ENCODE measurements at regions not wholly inside any gene's neighbourhood (a gene's known extent, or its start where the extent isn't known, plus 50 kb on each side); places are given as distances from the start of the nearest gene placed in this dataset.

DNA sequence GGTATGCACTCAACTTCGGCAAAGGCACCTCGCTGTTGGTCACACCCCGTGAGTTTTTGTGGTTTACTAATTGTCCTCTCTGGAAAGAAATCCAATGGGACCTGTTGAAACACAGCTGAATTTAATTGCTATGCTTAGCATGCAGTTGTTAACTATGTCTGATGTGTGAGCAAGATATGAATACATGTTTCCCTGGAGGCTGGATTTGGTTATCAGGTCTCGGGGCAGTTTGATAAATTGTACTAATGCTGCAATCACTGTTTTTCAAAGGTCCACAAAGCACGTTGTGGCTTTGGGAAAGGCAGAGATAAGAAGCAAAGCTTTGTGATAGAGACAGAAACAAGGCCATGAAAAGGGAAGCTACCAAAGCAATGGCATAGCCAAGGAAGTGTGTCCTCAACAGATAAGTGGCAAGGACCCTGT, 91.3 kb downstream of the DAD1 start (continued):
- TF ChIP-seq, protein P1, sequence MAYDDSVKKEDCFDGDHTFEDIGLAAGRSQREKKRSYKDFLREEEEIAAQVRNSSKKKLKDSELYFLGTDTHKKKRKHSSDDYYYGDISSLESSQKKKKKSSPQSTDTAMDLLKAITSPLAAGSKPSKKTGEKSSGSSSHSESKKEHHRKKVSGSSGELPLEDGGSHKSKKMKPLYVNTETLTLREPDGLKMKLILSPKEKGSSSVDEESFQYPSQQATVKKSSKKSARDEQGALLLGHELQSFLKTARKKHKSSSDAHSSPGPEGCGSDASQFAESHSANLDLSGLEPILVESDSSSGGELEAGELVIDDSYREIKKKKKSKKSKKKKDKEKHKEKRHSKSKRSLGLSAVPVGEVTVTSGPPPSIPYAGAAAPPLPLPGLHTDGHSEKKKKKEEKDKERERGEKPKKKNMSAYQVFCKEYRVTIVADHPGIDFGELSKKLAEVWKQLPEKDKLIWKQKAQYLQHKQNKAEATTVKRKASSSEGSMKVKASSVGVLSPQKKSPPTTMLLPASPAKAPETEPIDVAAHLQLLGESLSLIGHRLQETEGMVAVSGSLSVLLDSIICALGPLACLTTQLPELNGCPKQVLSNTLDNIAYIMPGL (CRISPR knock-in tag; IDR thresholded peaks at IDR 0.05; ENCODE audit: borderline replicate concordance) = no peak
- TF ChIP-seq NPAS2 (CRISPR knock-in tag; IDR thresholded peaks at IDR 0.05; ENCODE audit: borderline replicate concordance) = no peak
- no peak for TF ChIP-seq ZNF302 (CRISPR knock-in tag; IDR thresholded peaks at IDR 0.05)
- TF ChIP-seq EHF (CRISPR knock-in tag; IDR thresholded peaks at IDR 0.05) = no peak
- TF ChIP-seq SMC3 (IDR thresholded peaks at IDR 0.05) = no peak
- TF ChIP-seq, protein P2, sequence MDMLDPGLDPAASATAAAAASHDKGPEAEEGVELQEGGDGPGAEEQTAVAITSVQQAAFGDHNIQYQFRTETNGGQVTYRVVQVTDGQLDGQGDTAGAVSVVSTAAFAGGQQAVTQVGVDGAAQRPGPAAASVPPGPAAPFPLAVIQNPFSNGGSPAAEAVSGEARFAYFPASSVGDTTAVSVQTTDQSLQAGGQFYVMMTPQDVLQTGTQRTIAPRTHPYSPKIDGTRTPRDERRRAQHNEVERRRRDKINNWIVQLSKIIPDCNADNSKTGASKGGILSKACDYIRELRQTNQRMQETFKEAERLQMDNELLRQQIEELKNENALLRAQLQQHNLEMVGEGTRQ (IDR thresholded peaks at IDR 0.05) = no peak
- TF ChIP-seq BHLHE40 (IDR thresholded peaks at IDR 0.05; ENCODE audit: low read depth, low read length) = no peak

DNA sequence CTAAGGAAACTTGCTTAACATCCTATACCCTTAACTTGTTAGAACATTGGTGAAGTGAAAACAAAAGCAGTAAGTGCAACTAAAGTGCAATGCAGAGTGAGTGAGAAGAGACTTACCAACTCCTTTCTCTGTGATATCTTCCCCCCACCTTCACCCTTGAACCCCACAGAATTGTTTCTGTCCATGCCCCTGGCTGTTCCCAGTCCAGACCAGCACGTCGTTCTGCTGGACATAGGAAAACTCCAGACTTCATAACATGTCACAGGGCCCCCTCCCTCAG, 91.9 kb downstream of the DAD1 start:
- no peak for TF ChIP-seq RARB (CRISPR knock-in tag; IDR thresholded peaks at IDR 0.05)
- TF ChIP-seq ZNF302 (CRISPR knock-in tag; IDR thresholded peaks at IDR 0.05) = no peak
- TF ChIP-seq, protein P3, sequence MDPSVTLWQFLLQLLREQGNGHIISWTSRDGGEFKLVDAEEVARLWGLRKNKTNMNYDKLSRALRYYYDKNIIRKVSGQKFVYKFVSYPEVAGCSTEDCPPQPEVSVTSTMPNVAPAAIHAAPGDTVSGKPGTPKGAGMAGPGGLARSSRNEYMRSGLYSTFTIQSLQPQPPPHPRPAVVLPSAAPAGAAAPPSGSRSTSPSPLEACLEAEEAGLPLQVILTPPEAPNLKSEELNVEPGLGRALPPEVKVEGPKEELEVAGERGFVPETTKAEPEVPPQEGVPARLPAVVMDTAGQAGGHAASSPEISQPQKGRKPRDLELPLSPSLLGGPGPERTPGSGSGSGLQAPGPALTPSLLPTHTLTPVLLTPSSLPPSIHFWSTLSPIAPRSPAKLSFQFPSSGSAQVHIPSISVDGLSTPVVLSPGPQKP (IDR thresholded peaks at IDR 0.05; ENCODE audit: low read depth, low read length) = no peak
- DNase-seq (ENCODE audit: low read depth in 1 of 2, low spot score in 1 of 2) = no peak
- no peak overlapping the region for H3K4me2 ChIP-seq
- POLR2A ChIA-PET = no interaction called here
- no peaks in the 10 kb centered on the region for H3K9me3 ChIP-seq
- no peak for ATAC-seq
- no peaks in the 10 kb centered on the region for H3K4me1 ChIP-seq
- no peak for FAIRE-seq
- H3K4me3 ChIP-seq = no peak overlapping the region
- CTCF ChIA-PET = interaction anchor here (0.8 to 1.2 kb wide), 4 partner anchors 25 to 296 kb away, joined by 3 to 4 read pairs (median 3); no protein-coding TSS in a partner anchor
- WGBS (ENCODE audit: missing lambda C conversion rate) = 19% methylated on average over 2 of the region's 2 CpGs
- H3K27ac ChIP-seq = no peak overlapping the region

DNA sequence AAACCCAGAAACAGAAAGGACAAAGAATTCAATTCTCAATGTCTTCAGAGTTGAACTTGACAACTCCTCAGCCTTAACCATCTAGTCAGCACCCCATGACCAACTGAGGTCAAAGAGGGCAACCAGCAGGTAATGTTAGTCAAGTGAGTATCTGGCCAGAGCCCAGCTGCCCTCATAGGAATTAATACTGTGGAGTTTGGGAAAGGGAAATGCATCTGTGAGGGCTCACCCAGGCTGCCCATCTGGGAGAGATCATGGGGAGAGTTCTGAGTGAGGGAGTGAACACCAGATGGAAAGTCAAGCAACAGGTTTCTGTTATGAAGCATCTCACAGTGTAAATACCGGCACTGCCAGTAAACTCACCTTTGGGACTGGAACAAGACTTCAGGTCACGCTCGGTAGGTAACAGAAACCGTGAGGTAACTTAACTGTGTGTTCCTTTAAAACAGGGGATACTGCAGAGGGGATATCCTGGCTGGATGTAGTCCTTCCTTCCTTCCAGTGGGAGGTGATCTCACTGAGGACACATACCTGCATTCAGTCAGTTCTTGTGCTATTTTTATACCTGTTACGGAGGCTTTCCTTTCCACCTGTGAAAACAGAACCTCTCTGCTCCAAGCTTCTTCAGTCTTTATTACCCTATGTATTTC, 94.4 kb downstream of the DAD1 start:
- DNase-seq (ENCODE audit: low read depth in 1 of 2, low spot score in 1 of 2) (no peak), ATAC-seq (no peak), FAIRE-seq (no peak)
- no peaks in the 10 kb centered on the region for H3K9me3 ChIP-seq
- no peak overlapping the region for H3K4me3 ChIP-seq
- H3K4me1 ChIP-seq = no peaks in the 10 kb centered on the region
- no peak overlapping the region for H3K4me2 ChIP-seq
- TF ChIP-seq ESRRA (IDR thresholded peaks at IDR 0.05; ENCODE audit: borderline replicate concordance, low read length) = no peak
- TF ChIP-seq HOXB13 (CRISPR knock-in tag; IDR thresholded peaks at IDR 0.05; ENCODE audit: low read depth) = no peak
- no peak for TF ChIP-seq TFCP2L1 (CRISPR knock-in tag; IDR thresholded peaks at IDR 0.05)
- no peak for TF ChIP-seq ZC3H11A (IDR thresholded peaks at IDR 0.05)
- no peak for TF ChIP-seq SMC3 (IDR thresholded peaks at IDR 0.05)
- TF ChIP-seq EHF (CRISPR knock-in tag; IDR thresholded peaks at IDR 0.05) = no peak
- no peak for TF ChIP-seq PHF8 (IDR thresholded peaks at IDR 0.05; ENCODE audit: borderline replicate concordance, low read depth)
- no peak for TF ChIP-seq HEYL (CRISPR knock-in tag; IDR thresholded peaks at IDR 0.05)
- ChIA-PET POLR2A (no interaction called here), CTCF (interaction anchor here (1.1 kb wide), 1 partner anchor 180 kb away, joined by 3 read pairs; no protein-coding TSS in a partner anchor)
- no peak overlapping the region for H3K27ac ChIP-seq
- 15% methylated on average over 5 of the region's 5 CpGs for WGBS (ENCODE audit: missing lambda C conversion rate)

DNA sequence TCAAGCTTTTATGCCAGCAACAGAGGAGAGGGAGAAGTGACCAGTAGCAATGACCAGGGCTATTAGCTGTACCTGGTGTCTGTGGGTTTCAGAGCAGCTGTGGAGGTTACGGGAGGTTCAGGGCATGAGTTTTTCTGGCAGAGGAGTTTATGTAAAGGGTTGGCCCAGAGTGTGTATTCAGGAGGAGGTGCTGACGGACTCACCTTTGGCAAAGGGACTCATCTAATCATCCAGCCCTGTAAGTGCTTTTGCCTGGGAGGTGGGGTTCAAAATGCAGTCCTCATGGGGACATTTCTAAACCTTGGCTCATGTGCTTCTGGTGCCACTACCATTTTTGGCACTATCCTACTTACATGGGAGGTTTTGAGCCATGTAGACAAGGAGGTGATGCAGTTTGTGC, 95.3 kb downstream of the DAD1 start:
- Histone ChIP-seq H3K27ac (no peak overlapping the region), H3K4me3 (no peak overlapping the region), H3K9me3 (no peaks in the 10 kb centered on the region), H3K4me1 (no peaks in the 10 kb centered on the region), H3K4me2 (no peak overlapping the region)
- ATAC-seq = no peak
- ChIA-PET CTCF (interaction anchor here (1.1 to 1.5 kb wide), 2 partner anchors 179 to 580 kb away, joined by 3 read pairs; no protein-coding TSS in a partner anchor), POLR2A (no interaction called here)
- no peak for FAIRE-seq
- DNase-seq (ENCODE audit: low read depth in 1 of 2, low spot score in 1 of 2) = no peak
- WGBS (ENCODE audit: missing lambda C conversion rate) = 50% methylated on average over 2 of the region's 2 CpGs
- TF ChIP-seq RAD21 (conservative IDR thresholded peaks at IDR 0.05 in 1 of 2, IDR thresholded peaks at IDR 0.05 in 1 of 2) (no peak), NPAS2 (CRISPR knock-in tag; IDR thresholded peaks at IDR 0.05; ENCODE audit: borderline replicate concordance) (no peak), HDAC2 (IDR thresholded peaks at IDR 0.05) (no peak), ESRRA (IDR thresholded peaks at IDR 0.05; ENCODE audit: borderline replicate concordance, low read length) (no peak), TFCP2L1 (CRISPR knock-in tag; IDR thresholded peaks at IDR 0.05) (no peak), RFX5 (IDR thresholded peaks at IDR 0.05) (no peak), FOXS1 (CRISPR knock-in tag; IDR thresholded peaks at IDR 0.05) (no peak), HOXB5 (CRISPR knock-in tag; IDR thresholded peaks at IDR 0.05) (no peak), NR3C1 (IDR thresholded peaks at IDR 0.05) (no peak)
- TF ChIP-seq, protein P4, sequence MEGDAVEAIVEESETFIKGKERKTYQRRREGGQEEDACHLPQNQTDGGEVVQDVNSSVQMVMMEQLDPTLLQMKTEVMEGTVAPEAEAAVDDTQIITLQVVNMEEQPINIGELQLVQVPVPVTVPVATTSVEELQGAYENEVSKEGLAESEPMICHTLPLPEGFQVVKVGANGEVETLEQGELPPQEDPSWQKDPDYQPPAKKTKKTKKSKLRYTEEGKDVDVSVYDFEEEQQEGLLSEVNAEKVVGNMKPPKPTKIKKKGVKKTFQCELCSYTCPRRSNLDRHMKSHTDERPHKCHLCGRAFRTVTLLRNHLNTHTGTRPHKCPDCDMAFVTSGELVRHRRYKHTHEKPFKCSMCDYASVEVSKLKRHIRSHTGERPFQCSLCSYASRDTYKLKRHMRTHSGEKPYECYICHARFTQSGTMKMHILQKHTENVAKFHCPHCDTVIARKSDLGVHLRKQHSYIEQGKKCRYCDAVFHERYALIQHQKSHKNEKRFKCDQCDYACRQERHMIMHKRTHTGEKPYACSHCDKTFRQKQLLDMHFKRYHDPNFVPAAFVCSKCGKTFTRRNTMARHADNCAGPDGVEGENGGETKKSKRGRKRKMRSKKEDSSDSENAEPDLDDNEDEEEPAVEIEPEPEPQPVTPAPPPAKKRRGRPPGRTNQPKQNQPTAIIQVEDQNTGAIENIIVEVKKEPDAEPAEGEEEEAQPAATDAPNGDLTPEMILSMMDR (IDR thresholded peaks at IDR 0.05) = no peak
- TF ChIP-seq, protein P2 (IDR thresholded peaks at IDR 0.05) = no peak
- TF ChIP-seq, protein P1 (CRISPR knock-in tag; IDR thresholded peaks at IDR 0.05; ENCODE audit: borderline replicate concordance) = no peak
